ENCODE measurements at regions not wholly inside any gene's neighbourhood (a gene's known extent, or its start where the extent isn't known, plus 50 kb on each side); places are given as distances from the start of the nearest gene placed in this dataset.

GRCh38 chr1:199877526-199878384 is 149.8 kb upstream of the NR5A2 start (continued):
- TF ChIP-seq MEF2B (IDR thresholded peaks at IDR 0.05; ENCODE audit: partially characterized antibody, poor library complexity, severe bottlenecking) (no peak), PKNOX1 (IDR thresholded peaks at IDR 0.05) (no peak), RBBP5 (conservative IDR thresholded peaks at IDR 0.05) (no peak), LARP7 (IDR thresholded peaks at IDR 0.05) (no peak), IRF4 (IDR thresholded peaks at IDR 0.05; ENCODE audit: low read depth, low read length) (no peak)

- no peak for ATAC-seq
- POLR2A ChIA-PET: no interaction called here
Measured at GRCh38 chr1:199878823-199879222, 148.7 kb upstream of the NR5A2 start.

More at GRCh38 chr1:199878823-199879222, 148.7 kb upstream of the NR5A2 start:
- no peaks in the 10 kb centered on the region for H3K9me3 ChIP-seq (replicated peaks; ENCODE audit: control insufficient read depth, insufficient read depth, low read length)
- no peak overlapping the region for H2AFZ ChIP-seq (ENCODE audit: control insufficient read depth, low read depth, low read length)
- no peak for TF ChIP-seq ZBTB40 (IDR thresholded peaks at IDR 0.05; ENCODE audit: borderline replicate concordance)
- TF ChIP-seq YY1 (IDR thresholded peaks at IDR 0.05; ENCODE audit: low read depth, low read length): no peak
- TF ChIP-seq LARP7 (IDR thresholded peaks at IDR 0.05): no peak
- ChIA-PET CTCF (no interaction called here), SMC1A (ENCODE audit: uncharacterized antibody, unreplicated experiment) (interaction anchor here (1.2 kb wide), 1 partner anchor 11 kb away, joined by 3 read pairs; no protein-coding TSS in a partner anchor), RAD21 (ENCODE audit: unreplicated experiment) (no interaction called here)
- no peaks in the 10 kb centered on the region for H3K36me3 ChIP-seq (ENCODE audit: control insufficient read depth in 2 of 2, insufficient read depth in 2 of 2, low read length in 1 of 2)
- 58% methylated on average over 4 of the region's 4 CpGs for WGBS (ENCODE audit: insufficient coverage, insufficient replicate concordance, low lambda C conversion rate, missing lambda C conversion rate)
- no peak overlapping the region for H3K27ac ChIP-seq (ENCODE audit: control insufficient read depth, insufficient read depth)
- H4K20me1 ChIP-seq (ENCODE audit: control insufficient read depth, insufficient read depth): no peaks in the 10 kb centered on the region
- H3K4me1 ChIP-seq (ENCODE audit: control insufficient read depth, insufficient read depth, low read length): no peaks in the 10 kb centered on the region
- no peak overlapping the region for H3K9ac ChIP-seq (ENCODE audit: control insufficient read depth, insufficient read depth, low read length)
- no peak overlapping the region for H3K4me3 ChIP-seq
- H3K79me2 ChIP-seq (ENCODE audit: control insufficient read depth, insufficient read depth, low read length): no peaks in the 10 kb centered on the region
- no TSS peak for BruUV-seq (replicated peaks)
- FAIRE-seq: no peak
- intact Hi-C loops (cut with micrococcal nuclease; ENCODE audit: unreplicated experiment) (no loop called here), in situ Hi-C loops (cut with MboI) (no loop called here)
- no peaks in the 10 kb centered on the region for H3K27me3 ChIP-seq (replicated peaks in 1 of 2; ENCODE audit: control insufficient read depth in 2 of 2, insufficient read depth in 2 of 2, low read length in 1 of 2)
- H3K4me2 ChIP-seq (ENCODE audit: control insufficient read depth, insufficient read depth): no peak overlapping the region
- DNase-seq (ENCODE audit: low read depth, low spot score): no peak
